Esophagus muscularis mucosa (tissue), 4 donors: ENCODE measurements at regions not wholly inside any gene's neighbourhood (a gene's known extent, or its start where the extent isn't known, plus 50 kb on each side); places are given as distances from the start of the nearest gene placed in this dataset.
"Not testable (repeated sequence)": the region's sequence is repeated elsewhere in the genome, so short reads cannot be mapped to it uniquely, and the experiment has no call there.

Experiments
- DNase-seq: peaks from one replicate; pipeline ENCODE4 v3.0.0-alpha.2; 2017; ENCODE audit errors: extremely low spot score
- H3K27ac ChIP-seq, 4 donors: fragments of 200-600 bp; sonication (generic); replicated peaks in 1 of 4; 1 replicate in 3 of 4; 2 replicates in 1 of 4; pipeline ENCODE4 v1.5.1; 2016 to 2019; ENCODE audit warnings: mild to moderate bottlenecking in 1 of 4
- H3K27me3 ChIP-seq, 4 donors: fragments of 200-600 bp; sonication (generic); one replicate each; pipeline versions ENCODE4 v1.5.1 to v1.6.0; 2016 to 2019
- H3K36me3 ChIP-seq, 4 donors: fragments of 200-600 bp; sonication (generic); one replicate each; pipeline ENCODE4 v1.5.1; 2016 to 2019
- H3K4me1 ChIP-seq, 4 donors: fragments of 200-600 bp; sonication (generic); one replicate each; pipeline ENCODE4 v1.5.1; 2016 to 2019
- H3K4me3 ChIP-seq, 4 donors: fragments of 200-600 bp; sonication (generic); 1 replicate in 2 of 4; 2 replicates in 2 of 4; pipeline ENCODE4 v1.5.1; 2016 to 2019; ENCODE audit warnings: mild to moderate bottlenecking in 4 of 4, moderate library complexity in 1 of 4
- H3K9me3 ChIP-seq, 4 donors: fragments of 200-600 bp; sonication (generic); 1 replicate in 3 of 4; 2 replicates in 1 of 4; pipeline ENCODE4 v1.5.1; 2016 to 2019
- CTCF ChIP-seq, 3 experiments: fragments of 200-600 bp in 2 of 3; fragments of 450-650 bp in 1 of 3; sonication (generic) in 2 of 3; IDR thresholded peaks; one replicate each; pipeline ENCODE4 v1.5.1; 2017 to 2019; ENCODE audit warnings: antibody characterized with exemption in 3 of 3, mild to moderate bottlenecking in 2 of 3, moderate library complexity in 1 of 3
- EP300 ChIP-seq: sonication (generic); formaldehyde crosslinking; IDR thresholded peaks from one replicate; pipeline ENCODE4 v1.6.1; 2017; ENCODE audit warnings: antibody characterized with exemption
- POLR2A ChIP-seq: fragments of 450-650 bp; IDR thresholded peaks from one replicate; pipeline ENCODE4 v1.6.1; 2017; ENCODE audit warnings: antibody characterized with exemption, moderate library complexity, mild to moderate bottlenecking, low read depth
- POLR2AphosphoS5 ChIP-seq, 2 donors: sonication (generic); formaldehyde crosslinking; IDR thresholded peaks; one replicate each; pipeline ENCODE4 v1.6.1; 2017; ENCODE audit warnings: antibody characterized with exemption in 2 of 2
- WGBS: methylation state at CpG from one replicate; pipeline ENCODE4 v1.1.5; 2018; 5-methylcytosine and 5-hydroxymethylcytosine counted together
- intact Hi-C: fragments of 100-400 bp; cut with DNase I; formaldehyde crosslinking; loops from one replicate; pipeline ENCODE4 v1.15.1; 2023

DNA sequence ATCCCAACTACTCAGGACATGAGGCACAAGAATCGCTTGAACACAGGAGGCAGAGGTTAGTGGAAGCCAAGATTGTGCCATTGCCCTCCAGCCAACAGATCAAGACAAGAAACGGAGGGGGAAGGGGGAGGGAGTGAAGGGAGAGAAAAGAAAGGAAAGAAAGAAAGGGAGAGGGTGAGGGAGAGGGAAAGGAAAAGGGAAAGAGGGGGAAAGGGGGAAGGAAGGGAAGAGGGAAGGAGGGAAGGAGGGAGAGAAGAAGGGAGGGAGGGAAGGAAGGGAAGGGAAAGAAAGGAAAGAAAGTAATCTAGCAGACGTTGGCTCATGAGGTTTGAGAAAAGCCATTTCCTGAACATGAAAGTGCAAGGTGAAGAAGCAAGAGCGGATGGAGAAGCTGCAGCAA, 53.1 kb upstream of the SETMAR start:
- Histone ChIP-seq H3K27me3 (no peaks in the 10 kb centered on the region), H3K4me3 (no peak overlapping the region), H3K27ac (no peak overlapping the region), H3K9me3 (no peaks in the 10 kb centered on the region), H3K36me3 (no peaks in the 10 kb centered on the region), H3K4me1 (no peaks in the 10 kb centered on the region)
- no peak for TF ChIP-seq CTCF (IDR thresholded peaks at IDR 0.05)
- TF ChIP-seq POLR2AphosphoS5 (IDR thresholded peaks at IDR 0.05): no peak
- TF ChIP-seq POLR2A: no peak
- no peak for TF ChIP-seq EP300
- 84% methylated on average over 4 of the region's 4 CpGs for WGBS
- DNase-seq: no peak
- intact Hi-C loops: no loop called here

GRCh38 chr3:4251412-4251811, 51.8 kb upstream of the SETMAR start:
- H3K4me1 ChIP-seq: no peaks in the 10 kb centered on the region
- no peaks in the 10 kb centered on the region for H3K9me3 ChIP-seq
- no peak overlapping the region for H3K27ac ChIP-seq
- H3K4me3 ChIP-seq: no peak overlapping the region
- no peaks in the 10 kb centered on the region for H3K36me3 ChIP-seq
- DNase-seq: no peak
- intact Hi-C loops: no loop called here
- no peaks in the 10 kb centered on the region for H3K27me3 ChIP-seq
- no peak for TF ChIP-seq CTCF (IDR thresholded peaks at IDR 0.05)
- TF ChIP-seq EP300: no peak
- no peak for TF ChIP-seq POLR2AphosphoS5 (IDR thresholded peaks at IDR 0.05)
- TF ChIP-seq POLR2A: no peak

DNA sequence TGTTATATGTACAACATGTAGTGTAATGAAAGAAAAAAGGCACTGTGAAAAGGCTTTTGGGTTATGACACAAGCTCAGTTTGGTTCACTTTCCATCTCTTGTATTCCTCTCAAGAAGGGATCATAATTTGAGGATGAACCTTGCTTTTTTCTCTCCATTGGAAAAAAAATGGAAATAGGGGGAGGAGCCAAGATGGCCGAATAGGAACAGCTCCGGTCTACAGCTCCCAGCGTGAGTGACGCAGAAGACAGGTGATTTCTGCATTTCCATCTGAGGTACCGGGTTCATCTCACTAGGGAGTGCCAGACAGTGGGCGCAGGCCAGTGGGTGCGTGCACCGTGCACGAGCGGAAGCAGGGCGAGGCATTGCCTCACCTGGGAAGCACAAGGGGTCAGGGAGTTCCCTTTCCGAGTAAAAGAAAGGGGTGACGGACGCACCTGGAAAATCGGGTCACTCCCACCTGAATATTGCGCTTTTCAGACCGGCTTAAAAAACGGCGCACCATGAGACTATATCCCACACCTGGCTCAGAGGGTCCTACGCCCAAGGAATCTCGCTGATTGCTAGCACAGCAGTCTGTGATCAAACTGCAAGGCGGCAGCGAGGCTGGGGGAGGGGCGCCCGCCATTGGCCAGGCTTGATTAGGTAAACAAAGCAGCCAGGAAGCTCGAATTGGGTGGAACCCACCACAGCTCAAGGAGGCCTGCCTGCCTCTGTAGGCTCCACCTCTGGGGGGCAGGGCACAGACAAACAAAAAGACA, 49.9 kb upstream of the SETMAR start:
- H3K27ac ChIP-seq, intact Hi-C loops, H3K27me3 ChIP-seq, DNase-seq, H3K4me1 ChIP-seq, H3K4me3 ChIP-seq, H3K36me3 ChIP-seq, H3K9me3 ChIP-seq: not testable (repeated sequence)
- 97% methylated on average over 21 of the region's 26 CpGs for WGBS
